Daoy (cell line): ENCODE measurements at regions not wholly inside any gene's neighbourhood (a gene's known extent, or its start where the extent isn't known, plus 50 kb on each side); places are given as distances from the start of the nearest gene placed in this dataset.
A peak's percentile ranks its signal among the peaks of the same experiment; 100 is the strongest.
"Not testable (repeated sequence)": the region's sequence is repeated elsewhere in the genome, so short reads cannot be mapped to it uniquely, and the experiment has no call there.

Source experiments
- DNase-seq: peaks from one replicate; pipeline ENCODE4 v3.0.0-alpha.2; 2015; ENCODE audit warnings: low read depth

GRCh38 chr4:179272282-179272681 is 1830.0 kb upstream of the AGA start:
- no peak for DNase-seq

- no peak for DNase-seq
These were observed 1836.4 kb upstream of the AGA start for GRCh38 chr4:179278647-179279046.

GRCh38 chr4:179285696-179286095 is 1843.5 kb upstream of the AGA start:
- DNase-seq = no peak

- DNase-seq = no peak
These were observed 1849.4 kb upstream of the AGA start for GRCh38 chr4:179291657-179292056.

- DNase-seq = no peak
These were observed 1850.2 kb upstream of the AGA start for GRCh38 chr4:179292468-179292867.

- DNase-seq = peak; percentile 2
These were observed 1865.3 kb upstream of the AGA start for GRCh38 chr4:179307297-179308136.

- DNase-seq = no peak
These were observed 1871.6 kb upstream of the AGA start for GRCh38 chr4:179313823-179314222.

- DNase-seq = peak; percentile 2
These were observed 1882.9 kb upstream of the AGA start for GRCh38 chr4:179325181-179325580.

GRCh38 chr4:179328627-179329026 is 1886.4 kb upstream of the AGA start:
- DNase-seq = no peak

- DNase-seq = no peak
These were observed 1889.1 kb upstream of the AGA start for GRCh38 chr4:179331362-179331761.

GRCh38 chr4:179344861-179345260 is 1902.6 kb upstream of the AGA start:
- DNase-seq = no peak

GRCh38 chr4:179352221-179352620 is 1910.0 kb upstream of the AGA start:
- no peak for DNase-seq

GRCh38 chr4:179353786-179354185 is 1911.5 kb upstream of the AGA start:
- no peak for DNase-seq

GRCh38 chr4:179361978-179362486 is 1919.8 kb upstream of the AGA start:
- DNase-seq = no peak

- not testable (repeated sequence) for DNase-seq
These were observed 1923.7 kb upstream of the AGA start for GRCh38 chr4:179365932-179366331.

- DNase-seq = no peak
These were observed 1930.0 kb upstream of the AGA start for GRCh38 chr4:179372242-179372641.

- DNase-seq = no peak
These were observed 1930.5 kb upstream of the AGA start for GRCh38 chr4:179372746-179373145.

GRCh38 chr4:179378847-179379246 is 1936.6 kb upstream of the AGA start:
- DNase-seq = not testable (repeated sequence)

GRCh38 chr4:179392787-179393186 is 1950.5 kb upstream of the AGA start:
- no peak for DNase-seq

- no peak for DNase-seq
These were observed 1956.2 kb upstream of the AGA start for GRCh38 chr4:179398414-179398813.

- no peak for DNase-seq
These were observed 1957.0 kb upstream of the AGA start for GRCh38 chr4:179399054-179399782.

GRCh38 chr4:179415037-179415846 is 1973.0 kb upstream of the AGA start:
- DNase-seq = peak; percentile 3
